Mesendoderm (in vitro differentiated cells): ENCODE measurements at regions not wholly inside any gene's neighbourhood (a gene's known extent, or its start where the extent isn't known, plus 50 kb on each side); places are given as distances from the start of the nearest gene placed in this dataset.

ENCODE experiments used
- DNase-seq: peaks from one replicate; pipeline ENCODE4 v3.0.0; 2013
- H2AK5ac ChIP-seq: 2 replicates; pipeline ENCODE4 v1.6.1; 2013; ENCODE audit warnings: low read length, inconsistent platforms
- H2BK120ac ChIP-seq: 2 replicates; pipeline ENCODE4 v1.6.1; 2013; ENCODE audit warnings: low read depth, mild to moderate bottlenecking, low read length, moderate library complexity, mixed read lengths
- H2BK15ac ChIP-seq: replicated peaks from 2 replicates; pipeline ENCODE4 v1.6.1; 2013; ENCODE audit warnings: low read depth, mild to moderate bottlenecking, moderate library complexity
- H2BK5ac ChIP-seq: 2 replicates; pipeline ENCODE4 v1.6.1; 2013; ENCODE audit warnings: low read length, inconsistent platforms
- H3K18ac ChIP-seq: 2 replicates; pipeline ENCODE4 v1.6.1; 2013; ENCODE audit warnings: mild to moderate bottlenecking, low read length, mixed read lengths
- H3K23ac ChIP-seq: one replicate; pipeline ENCODE4 v1.6.1; 2013; ENCODE audit warnings: low read length
- H3K27ac ChIP-seq: 2 replicates; pipeline ENCODE4 v1.5.1; 2013; ENCODE audit warnings: low read depth, mild to moderate bottlenecking, inconsistent platforms, low read length, moderate library complexity
- H3K27me3 ChIP-seq: 2 replicates; pipeline ENCODE4 v1.6.1; 2013; ENCODE audit warnings: low read length, control low read depth, mild to moderate bottlenecking, inconsistent platforms; ENCODE audit not compliant: insufficient read depth, poor library complexity
- H3K36me3 ChIP-seq: 2 replicates; pipeline ENCODE4 v1.6.1; 2013; ENCODE audit warnings: low read length, inconsistent platforms; ENCODE audit not compliant: control insufficient read depth, insufficient read depth
- H3K4ac ChIP-seq: one replicate; pipeline ENCODE4 v1.6.1; 2013; ENCODE audit warnings: low read depth, mild to moderate bottlenecking, low read length, moderate library complexity
- H3K4me1 ChIP-seq: 2 replicates; pipeline ENCODE4 v1.6.1; 2013; ENCODE audit warnings: low read depth, low read length, inconsistent platforms; ENCODE audit not compliant: control insufficient read depth
- H3K4me2 ChIP-seq: 2 replicates; pipeline ENCODE4 v1.6.1; 2013; ENCODE audit warnings: low read length
- H3K4me3 ChIP-seq: 2 replicates; pipeline ENCODE4 v1.5.1; 2013; ENCODE audit warnings: mild to moderate bottlenecking, low read length
- H3K56ac ChIP-seq: one replicate; pipeline ENCODE4 v1.6.1; 2013; ENCODE audit warnings: low read length
- H3K79me1 ChIP-seq: 2 replicates; pipeline ENCODE4 v1.6.1; 2013; ENCODE audit warnings: low read length, inconsistent platforms
- H3K79me2 ChIP-seq: 2 replicates; pipeline ENCODE4 v1.6.1; 2013; ENCODE audit warnings: mild to moderate bottlenecking, low read length; ENCODE audit not compliant: control insufficient read depth, insufficient read depth
- H3K9ac ChIP-seq: 2 replicates; pipeline ENCODE4 v1.6.1; 2013; ENCODE audit warnings: low read length, inconsistent platforms
- H4K5ac ChIP-seq: one replicate; pipeline ENCODE4 v1.6.1; 2013; ENCODE audit warnings: low read length
- H4K8ac ChIP-seq: one replicate; pipeline ENCODE4 v1.6.1; 2013; ENCODE audit warnings: low read depth, mild to moderate bottlenecking, control low read depth, low read length, moderate library complexity
- WGBS: extraction: QIAGEN DNeasy Blood & Tissue Kit; methylation state at CpG from one replicate; pipeline ENCODE4 v1.1.7; 2013; ENCODE audit warnings: low lambda C conversion rate, missing lambda C conversion rate; ENCODE audit not compliant: insufficient coverage; ENCODE audit errors: extremely low coverage; 5-methylcytosine and 5-hydroxymethylcytosine counted together

- Histone ChIP-seq H3K79me2 (no peaks in the 10 kb centered on the region), H3K27me3 (no peaks in the 10 kb centered on the region), H3K9ac (no peak overlapping the region), H3K18ac (no peak overlapping the region), H3K4me1 (no peaks in the 10 kb centered on the region), H4K8ac (no peak overlapping the region), H2BK120ac (no peak overlapping the region), H3K4me2 (no peak overlapping the region), H2BK5ac (no peak overlapping the region), H2BK15ac (no peak overlapping the region), H3K4me3 (no peak overlapping the region), H3K79me1 (no peaks in the 10 kb centered on the region), H3K4ac (no peak overlapping the region), H3K36me3 (no peaks in the 10 kb centered on the region), H2AK5ac (no peak overlapping the region), H4K5ac (no peak overlapping the region), H3K56ac (no peak overlapping the region), H3K27ac (no peak overlapping the region), H3K23ac (no peak overlapping the region)
- DNase-seq: no peak
- WGBS: no CpG with 5 or more reads among the region's 9 CpGs
Measured at GRCh38 chr5:3004361-3005080, 253.0 kb upstream of the IRX2 start.

GRCh38 chr5:3002230-3002629 lies 250.8 kb upstream of the IRX2 start:
- WGBS: no CpG with 5 or more reads among the region's 17 CpGs
- no peak overlapping the region for H2BK5ac ChIP-seq
- no peak overlapping the region for H4K8ac ChIP-seq
- H3K23ac ChIP-seq: no peak overlapping the region
- no peak overlapping the region for H2BK120ac ChIP-seq
- H3K4me1 ChIP-seq: no peaks in the 10 kb centered on the region
- no peak overlapping the region for H3K4me3 ChIP-seq
- no peak overlapping the region for H4K5ac ChIP-seq
- H3K4ac ChIP-seq: no peak overlapping the region
- DNase-seq: no peak
- H3K79me1 ChIP-seq: no peaks in the 10 kb centered on the region
- no peak overlapping the region for H2AK5ac ChIP-seq
- H3K79me2 ChIP-seq: no peaks in the 10 kb centered on the region
- no peak overlapping the region for H3K4me2 ChIP-seq
- H3K27ac ChIP-seq: no peak overlapping the region
- no peaks in the 10 kb centered on the region for H3K36me3 ChIP-seq
- no peak overlapping the region for H3K18ac ChIP-seq
- H2BK15ac ChIP-seq: no peak overlapping the region
- H3K56ac ChIP-seq: no peak overlapping the region
- H3K9ac ChIP-seq: no peak overlapping the region
- H3K27me3 ChIP-seq: no peaks in the 10 kb centered on the region

GRCh38 chr5:3000631-3001030 lies 249.2 kb upstream of the IRX2 start:
- H3K4me1 ChIP-seq: no peaks in the 10 kb centered on the region
- no peak for DNase-seq
- no peak overlapping the region for H2AK5ac ChIP-seq
- H3K23ac ChIP-seq: no peak overlapping the region
- no peak overlapping the region for H3K18ac ChIP-seq
- H3K9ac ChIP-seq: no peak overlapping the region
- no peak overlapping the region for H3K4ac ChIP-seq
- H3K27ac ChIP-seq: no peak overlapping the region
- no peak overlapping the region for H2BK5ac ChIP-seq
- H3K79me2 ChIP-seq: no peaks in the 10 kb centered on the region
- H2BK120ac ChIP-seq: no peak overlapping the region
- WGBS: no CpG with 5 or more reads among the region's 6 CpGs
- no peak overlapping the region for H3K56ac ChIP-seq
- no peak overlapping the region for H4K5ac ChIP-seq
- no peak overlapping the region for H3K4me2 ChIP-seq
- H3K4me3 ChIP-seq: no peak overlapping the region
- H3K36me3 ChIP-seq: no peaks in the 10 kb centered on the region
- H3K27me3 ChIP-seq: no peaks in the 10 kb centered on the region
- no peaks in the 10 kb centered on the region for H3K79me1 ChIP-seq
- no peak overlapping the region for H2BK15ac ChIP-seq
- H4K8ac ChIP-seq: no peak overlapping the region

- Histone ChIP-seq H3K27ac (no peak overlapping the region), H3K9ac (no peak overlapping the region), H3K56ac (no peak overlapping the region), H3K23ac (no peak overlapping the region), H3K79me2 (no peaks in the 10 kb centered on the region), H2BK15ac (no peak overlapping the region), H3K4me3 (no peak overlapping the region), H2BK120ac (no peak overlapping the region), H3K4me2 (no peak overlapping the region), H3K27me3 (no peaks in the 10 kb centered on the region), H4K8ac (no peak overlapping the region), H3K79me1 (no peaks in the 10 kb centered on the region), H3K18ac (no peak overlapping the region), H3K4me1 (no peaks in the 10 kb centered on the region), H3K4ac (no peak overlapping the region), H3K36me3 (no peaks in the 10 kb centered on the region), H2AK5ac (no peak overlapping the region), H2BK5ac (no peak overlapping the region), H4K5ac (no peak overlapping the region)
- DNase-seq: no peak
- no CpG with 5 or more reads among the region's 11 CpGs for WGBS
Measured at GRCh38 chr5:2999926-3000325, 248.4 kb upstream of the IRX2 start.

GRCh38 chr5:2998106-2998505 lies 246.6 kb upstream of the IRX2 start:
- Histone ChIP-seq H3K4me2 (no peak overlapping the region), H3K9ac (no peak overlapping the region), H3K56ac (no peak overlapping the region), H3K36me3 (no peaks in the 10 kb centered on the region), H2AK5ac (no peak overlapping the region), H2BK15ac (no peak overlapping the region), H3K27me3 (no peaks in the 10 kb centered on the region), H3K4ac (no peak overlapping the region), H3K79me1 (no peaks in the 10 kb centered on the region), H4K5ac (no peak overlapping the region), H4K8ac (no peak overlapping the region), H3K79me2 (no peaks in the 10 kb centered on the region), H2BK120ac (no peak overlapping the region), H2BK5ac (no peak overlapping the region), H3K18ac (no peak overlapping the region), H3K27ac (no peak overlapping the region), H3K4me3 (no peak overlapping the region), H3K4me1 (no peaks in the 10 kb centered on the region), H3K23ac (no peak overlapping the region)
- DNase-seq: no peak
- WGBS: no CpG with 5 or more reads among the region's 8 CpGs

GRCh38 chr5:2997179-2997578 lies 245.7 kb upstream of the IRX2 start:
- no peaks in the 10 kb centered on the region for H3K4me1 ChIP-seq
- no peaks in the 10 kb centered on the region for H3K79me1 ChIP-seq
- H2BK120ac ChIP-seq: no peak overlapping the region
- no peaks in the 10 kb centered on the region for H3K79me2 ChIP-seq
- H4K8ac ChIP-seq: no peak overlapping the region
- no CpG with 5 or more reads among the region's 4 CpGs for WGBS
- no peak overlapping the region for H3K23ac ChIP-seq
- H4K5ac ChIP-seq: no peak overlapping the region
- no peaks in the 10 kb centered on the region for H3K36me3 ChIP-seq
- no peak for DNase-seq
- no peak overlapping the region for H3K9ac ChIP-seq
- H3K4me2 ChIP-seq: no peak overlapping the region
- no peak overlapping the region for H2AK5ac ChIP-seq
- no peak overlapping the region for H3K4me3 ChIP-seq
- H2BK15ac ChIP-seq: no peak overlapping the region
- no peak overlapping the region for H3K56ac ChIP-seq
- H3K18ac ChIP-seq: no peak overlapping the region
- H3K27ac ChIP-seq: no peak overlapping the region
- no peak overlapping the region for H2BK5ac ChIP-seq
- no peak overlapping the region for H3K4ac ChIP-seq
- H3K27me3 ChIP-seq: no peaks in the 10 kb centered on the region
